Fibroblast of lung (primary cell): ENCODE measurements at regions not wholly inside any gene's neighbourhood (a gene's known extent, or its start where the extent isn't known, plus 50 kb on each side); places are given as distances from the start of the nearest gene placed in this dataset.

Experiments used
- CTCF ChIP-seq, 2 donors: IDR thresholded peaks in 1 of 2; conservative IDR thresholded peaks in 1 of 2; 1 replicate in 1 of 2; 2 replicates in 1 of 2; pipeline ENCODE4 v1.5.1; 2011 to 2012; ENCODE audit warnings: low read length in 2 of 2, control low read depth in 1 of 2, inconsistent platforms in 1 of 2, low read depth in 1 of 2, mild to moderate bottlenecking in 1 of 2
- EZH2 ChIP-seq: IDR thresholded peaks from 2 replicates; pipeline ENCODE4 v1.5.1; 2012; ENCODE audit warnings: low read length, control low read depth, mild to moderate bottlenecking; ENCODE audit errors: missing control alignments

GRCh38 chr16:35325936-35326335, 1866.5 kb downstream of the TP53TG3F start:
- TF ChIP-seq CTCF (conservative IDR thresholded peaks at IDR 0.05 in 1 of 2, IDR thresholded peaks at IDR 0.05 in 1 of 2; ENCODE audit: low read depth in 1 of 2, low read length in 2 of 2): no peak
- no peak for TF ChIP-seq EZH2
